ENCODE measurements at regions not wholly inside any gene's neighbourhood (a gene's known extent, or its start where the extent isn't known, plus 50 kb on each side); places are given as distances from the start of the nearest gene placed in this dataset.

- TF ChIP-seq CEBPB (IDR thresholded peaks at IDR 0.05; ENCODE audit: low read depth, low read length) (no peak), BHLHE40 (IDR thresholded peaks at IDR 0.05; ENCODE audit: low read depth, low read length) (no peak), CTCF (conservative IDR thresholded peaks at IDR 0.05; ENCODE audit: low read depth, low read length) (no peak), RCOR1 (IDR thresholded peaks at IDR 0.05; ENCODE audit: insufficient replicate concordance, low read length) (no peak), POLR2A (IDR thresholded peaks at IDR 0.05; ENCODE audit: low read depth, low read length) (no peak), FOS (IDR thresholded peaks at IDR 0.05; ENCODE audit: low read depth, low read length) (no peak), MAZ (IDR thresholded peaks at IDR 0.05; ENCODE audit: borderline replicate concordance, low read depth, low read length) (no peak), RFX5 (IDR thresholded peaks at IDR 0.05; ENCODE audit: low read depth, low read length) (no peak), ELK1 (IDR thresholded peaks at IDR 0.05; ENCODE audit: borderline replicate concordance, low read depth, low read length) (no peak), CHD1 (IDR thresholded peaks at IDR 0.05; ENCODE audit: low read depth, low read length) (no peak), MXI1 (IDR thresholded peaks at IDR 0.05; ENCODE audit: borderline replicate concordance, low read depth, low read length) (no peak), RAD21 (IDR thresholded peaks at IDR 0.05; ENCODE audit: low read length) (no peak)
- TF ChIP-seq, protein P1, sequence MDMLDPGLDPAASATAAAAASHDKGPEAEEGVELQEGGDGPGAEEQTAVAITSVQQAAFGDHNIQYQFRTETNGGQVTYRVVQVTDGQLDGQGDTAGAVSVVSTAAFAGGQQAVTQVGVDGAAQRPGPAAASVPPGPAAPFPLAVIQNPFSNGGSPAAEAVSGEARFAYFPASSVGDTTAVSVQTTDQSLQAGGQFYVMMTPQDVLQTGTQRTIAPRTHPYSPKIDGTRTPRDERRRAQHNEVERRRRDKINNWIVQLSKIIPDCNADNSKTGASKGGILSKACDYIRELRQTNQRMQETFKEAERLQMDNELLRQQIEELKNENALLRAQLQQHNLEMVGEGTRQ (IDR thresholded peaks at IDR 0.05; ENCODE audit: low read depth, low read length), result no peak
Observed at GRCh38 chr12:58408516-58408915, 467.1 kb downstream of the ATP23 start.
